IMR-90 (cell line): ENCODE measurements at regions not wholly inside any gene's neighbourhood (a gene's known extent, or its start where the extent isn't known, plus 50 kb on each side); places are given as distances from the start of the nearest gene placed in this dataset.

Experiments used
- ATAC-seq: fragments of 200-7000 bp; cut with Tn5 transposase; 2 replicates; pipeline ENCODE4 v1.9.1; 2020; ENCODE audit warnings: low read depth, mild to moderate bottlenecking, moderate library complexity
- BruUV-seq: library from RNA; stranded (reverse); fragments of 400-500 nt; replicated peaks from 2 replicates; lab custom pipeline; 2021; lab: Mats Ljungman, UMichigan
- CTCF ChIA-PET: fragments of 300-600 bp; formaldehyde crosslinking; extraction: SDS; loops from one replicate; lab custom pipeline; 2021; ENCODE audit warnings: antibody characterized with exemption; lab: Yijun Ruan, JAX
- POLR2A ChIA-PET: fragments of 300-600 bp; sonication (Branson Sonifier 250); formaldehyde crosslinking; loops from one replicate; lab custom pipeline; 2022; ENCODE audit warnings: antibody characterized with exemption; ENCODE audit not compliant: unreplicated experiment; lab: Charles Lee
- DNase-seq: peaks from one replicate; pipeline ENCODE4 v3.0.0; 2013
- H2AFZ ChIP-seq: replicated peaks from 2 replicates; pipeline ENCODE3; 2013; ENCODE audit warnings: low read length, mild to moderate bottlenecking; ENCODE audit not compliant: poor library complexity
- H2AK5ac ChIP-seq: 2 replicates; pipeline ENCODE4 v1.6.1; 2013; ENCODE audit warnings: low read depth, low read length, inconsistent platforms
- H2AK9ac ChIP-seq: replicated peaks from 2 replicates; pipeline ENCODE3; 2013; ENCODE audit warnings: mild to moderate bottlenecking, low read depth, low read length, moderate library complexity; ENCODE audit not compliant: poor library complexity
- H2BK120ac ChIP-seq: 2 replicates; pipeline ENCODE4 v1.6.1; 2013; ENCODE audit warnings: low read depth, low read length, inconsistent platforms
- H2BK15ac ChIP-seq: 3 replicates; pipeline ENCODE4 v1.6.1; 2013; ENCODE audit warnings: low read depth, low read length, inconsistent platforms
- H2BK20ac ChIP-seq: 2 replicates; pipeline ENCODE4 v1.6.1; 2013; ENCODE audit warnings: low read depth, mild to moderate bottlenecking, inconsistent platforms, low read length, moderate library complexity
- H2BK5ac ChIP-seq: 2 replicates; pipeline ENCODE4 v1.6.1; 2013; ENCODE audit warnings: mild to moderate bottlenecking, low read depth, low read length, inconsistent platforms; ENCODE audit not compliant: poor library complexity, severe bottlenecking
- H3K14ac ChIP-seq: replicated peaks from 2 replicates; pipeline ENCODE4 v1.6.1; 2013; ENCODE audit warnings: low read depth, low read length, inconsistent platforms
- H3K18ac ChIP-seq: 2 replicates; pipeline ENCODE4 v1.6.1; 2013; ENCODE audit warnings: low read depth, low read length, control low read depth
- H3K23ac ChIP-seq: 2 replicates; pipeline ENCODE4 v1.6.1; 2013; ENCODE audit warnings: low read depth, low read length, inconsistent platforms
- H3K27ac ChIP-seq: 2 replicates; pipeline ENCODE4 v1.5.1; 2013; ENCODE audit warnings: mild to moderate bottlenecking, control low read depth, low read length; ENCODE audit not compliant: insufficient read depth
- H3K27me3 ChIP-seq: 2 replicates; pipeline ENCODE4 v1.6.1; 2013; ENCODE audit warnings: low read length; ENCODE audit not compliant: control insufficient read depth, insufficient read depth
- H3K36me3 ChIP-seq: 2 replicates; pipeline ENCODE4 v1.6.1; 2013; ENCODE audit warnings: low read length, mixed read lengths; ENCODE audit not compliant: control insufficient read depth, insufficient read depth
- H3K4ac ChIP-seq: 2 replicates; pipeline ENCODE4 v1.6.1; 2013; ENCODE audit warnings: low read depth, low read length, inconsistent platforms
- H3K4me1 ChIP-seq: 2 replicates; pipeline ENCODE4 v1.6.1; 2013; ENCODE audit warnings: low read length, mixed read lengths; ENCODE audit not compliant: control insufficient read depth, insufficient read depth
- H3K4me2 ChIP-seq: 2 replicates; pipeline ENCODE4 v1.6.1; 2013; ENCODE audit warnings: low read depth, mild to moderate bottlenecking, control low read depth, low read length, moderate library complexity
- H3K4me3 ChIP-seq: 2 replicates; pipeline ENCODE4 v1.5.1; 2013; ENCODE audit warnings: low read depth, mild to moderate bottlenecking, control low read depth, low read length, moderate library complexity; ENCODE audit not compliant: insufficient read depth
- H3K56ac ChIP-seq: 2 replicates; pipeline ENCODE4 v1.6.1; 2013; ENCODE audit warnings: low read length, inconsistent platforms; ENCODE audit not compliant: insufficient read depth; ENCODE audit errors: extremely low read depth
- H3K79me1 ChIP-seq, 2 experiments: 2 replicates each; pipeline ENCODE4 v1.6.1; 2013; ENCODE audit warnings: low read length in 2 of 2, inconsistent platforms in 1 of 2, low read depth in 1 of 2
- H3K9ac ChIP-seq: 2 replicates; pipeline ENCODE4 v1.6.1; 2013; ENCODE audit warnings: low read depth, low read length, control low read depth
- H3K9me1 ChIP-seq: 2 replicates; pipeline ENCODE4 v1.6.1; 2013; ENCODE audit warnings: low read length, inconsistent platforms; ENCODE audit not compliant: insufficient read depth
- H3K9me3 ChIP-seq: 2 replicates; pipeline ENCODE4 v1.6.1; 2013; ENCODE audit warnings: low read length; ENCODE audit not compliant: control insufficient read depth, insufficient read depth
- H4K20me1 ChIP-seq: 2 replicates; pipeline ENCODE4 v1.6.1; 2013; ENCODE audit warnings: low read length, inconsistent platforms; ENCODE audit not compliant: insufficient read depth
- H4K5ac ChIP-seq: 2 replicates; pipeline ENCODE4 v1.6.1; 2013; ENCODE audit warnings: mild to moderate bottlenecking, low read depth, low read length, control low read depth
- H4K8ac ChIP-seq, 2 experiments: 2 replicates each; pipeline ENCODE4 v1.6.1; 2013; ENCODE audit warnings: low read depth in 2 of 2, low read length in 2 of 2, control low read depth in 1 of 2, inconsistent platforms in 1 of 2
- H4K91ac ChIP-seq: 2 replicates; pipeline ENCODE4 v1.6.1; 2013; ENCODE audit warnings: low read depth, low read length, inconsistent platforms; ENCODE audit not compliant: insufficient read depth
- ELK1 ChIP-seq: fragments of 150-350 bp; IDR thresholded peaks from 2 replicates; pipeline ENCODE4 v1.6.1; 2016; ENCODE audit warnings: low read depth, mild to moderate bottlenecking, low read length, moderate library complexity, borderline replicate concordance
- POLR2A ChIP-seq: IDR thresholded peaks from 2 replicates; pipeline ENCODE4 v1.6.1; 2012; ENCODE audit warnings: mild to moderate bottlenecking, low read depth, low read length
- RCOR1 ChIP-seq: IDR thresholded peaks from 2 replicates; pipeline ENCODE4 v1.6.1; 2012; ENCODE audit warnings: mild to moderate bottlenecking, low read length, improper control_type of control experiment; ENCODE audit not compliant: insufficient replicate concordance
- USF2 ChIP-seq: fragments of 150-350 bp; IDR thresholded peaks from 2 replicates; pipeline ENCODE4 v1.6.1; 2017; ENCODE audit warnings: mild to moderate bottlenecking, antibody characterized with exemption, low read length, low read depth
- dilution Hi-C: fragments of 300-500 bp; cut with HindIII; formaldehyde crosslinking; loops from one replicate; pipeline ENCODE4 v1.14.3; 2018; ENCODE audit warnings: low sequenced_read_pairs; ENCODE audit not compliant: unreplicated experiment
- in situ Hi-C: fragments of 300-500 bp; cut with MboI; formaldehyde crosslinking; loops from 3 replicates; pipeline ENCODE4 v1.14.3; 2019; ENCODE audit warnings: low sequenced_read_pairs, inconsistent platforms, mixed read lengths
- intact Hi-C: fragments of 100-400 bp; cut with micrococcal nuclease; formaldehyde crosslinking; loops from 2 replicates; pipeline ENCODE4 v1.10.0; 2022

- Histone ChIP-seq H3K56ac (no peak overlapping the region), H4K91ac (no peak overlapping the region), H2AFZ (no peak overlapping the region), H3K27me3 (no peaks in the 10 kb centered on the region), H3K23ac (no peak overlapping the region), H4K8ac (no peak overlapping the region), H3K9me3 (no peaks in the 10 kb centered on the region), H4K20me1 (no peaks in the 10 kb centered on the region), H3K4me3 (no peak overlapping the region), H2BK20ac (no peak overlapping the region), H3K9me1 (no peaks in the 10 kb centered on the region), H3K36me3 (no peaks in the 10 kb centered on the region), H3K79me1 (no peaks in the 10 kb centered on the region), H2BK5ac (no peak overlapping the region), H3K4me1 (no peaks in the 10 kb centered on the region), H3K4me2 (no peak overlapping the region), H3K14ac (no peak overlapping the region), H3K9ac (no peak overlapping the region), H4K5ac (no peak overlapping the region), H3K4ac (no peak overlapping the region), H3K18ac (no peak overlapping the region), H2BK120ac (no peak overlapping the region), H2AK9ac (no peak overlapping the region), H3K27ac (no peak overlapping the region), H2BK15ac (no peak overlapping the region), H2AK5ac (no peak overlapping the region)
- intact Hi-C loops (no loop called here), in situ Hi-C loops (no loop called here), dilution Hi-C loops (no loop called here)
- ChIA-PET CTCF (no interaction called here), POLR2A (no interaction called here)
- BruUV-seq: no TSS peak
- no peak for TF ChIP-seq POLR2A
- TF ChIP-seq USF2: no peak
- no peak for TF ChIP-seq RCOR1
- TF ChIP-seq ELK1: no peak
- DNase-seq (no peak), ATAC-seq (no peak)
Measured at GRCh38 chr18:51273437-51273836, 76.0 kb upstream of the MEX3C start.
